ENCODE measurements at regions not wholly inside any gene's neighbourhood (a gene's known extent, or its start where the extent isn't known, plus 50 kb on each side); places are given as distances from the start of the nearest gene placed in this dataset.

DNA sequence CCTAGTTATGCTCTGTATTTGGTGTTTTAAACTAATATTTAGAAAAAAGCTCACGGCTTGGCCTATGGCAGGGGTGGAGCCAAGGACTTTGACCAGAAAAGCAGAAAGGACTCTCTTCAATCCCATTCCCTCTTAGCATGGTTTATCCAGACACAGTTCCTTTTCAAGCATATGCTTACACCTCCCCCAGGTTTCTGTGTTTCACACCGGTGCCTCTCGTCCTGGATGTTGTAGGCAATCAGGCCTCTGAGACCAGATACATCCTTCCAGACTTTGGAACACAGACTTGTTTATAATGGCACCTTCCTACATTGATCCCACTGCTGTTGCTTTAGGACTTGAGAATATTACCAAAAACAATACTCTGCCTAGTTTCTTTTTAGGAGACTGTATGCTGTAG is 440.5 kb upstream of the ARPP21 start:
- Mint-ChIP-seq H3K27ac (no peak overlapping the region; the same call in 1 of the 2 replicates), H3K36me3 (ENCODE audit: low read depth) (no peaks in the 10 kb centered on the region), H3K4me3 (no peak overlapping the region), H3K27me3 (ENCODE audit: insufficient read depth, low read depth, poor library complexity) (no peaks in the 10 kb centered on the region), H3K4me1 (no peaks in the 10 kb centered on the region), H3K9me3 (no peaks in the 10 kb centered on the region)
- H3K4me1 ChIP-seq (ENCODE audit: insufficient read depth), result no peaks in the 10 kb centered on the region
- H3K9me2 ChIP-seq (ENCODE audit: insufficient read depth), result 0 out of 2 replicates have a peak, but pooled peaks cover 5% of the 10 kb centered on the region
- no peaks in the 10 kb centered on the region for H3K79me2 ChIP-seq (replicated peaks; ENCODE audit: insufficient read depth)
- H3K4me3 ChIP-seq, result no peak overlapping the region
- no peaks in the 10 kb centered on the region for H4K20me1 ChIP-seq (replicated peaks; ENCODE audit: insufficient read depth)
- no peaks in the 10 kb centered on the region for H3K27me3 ChIP-seq (ENCODE audit: insufficient read depth)
- no peaks in the 10 kb centered on the region for H3K36me3 ChIP-seq (ENCODE audit: insufficient read depth)
- H3K27ac ChIP-seq (ENCODE audit: low read depth), result no peak overlapping the region
- no peak overlapping the region for H2AFZ ChIP-seq
- ATAC-seq, result no peak
- TF ChIP-seq POLR2AphosphoS5 (IDR thresholded peaks at IDR 0.05; ENCODE audit: low read depth), result no peak
- no peak overlapping the region for H3K4me2 ChIP-seq
- DNase-seq (ENCODE audit: low spot score), result no peak
- no peaks in the 10 kb centered on the region for H3F3A ChIP-seq (replicated peaks; ENCODE audit: low read depth)

DNA sequence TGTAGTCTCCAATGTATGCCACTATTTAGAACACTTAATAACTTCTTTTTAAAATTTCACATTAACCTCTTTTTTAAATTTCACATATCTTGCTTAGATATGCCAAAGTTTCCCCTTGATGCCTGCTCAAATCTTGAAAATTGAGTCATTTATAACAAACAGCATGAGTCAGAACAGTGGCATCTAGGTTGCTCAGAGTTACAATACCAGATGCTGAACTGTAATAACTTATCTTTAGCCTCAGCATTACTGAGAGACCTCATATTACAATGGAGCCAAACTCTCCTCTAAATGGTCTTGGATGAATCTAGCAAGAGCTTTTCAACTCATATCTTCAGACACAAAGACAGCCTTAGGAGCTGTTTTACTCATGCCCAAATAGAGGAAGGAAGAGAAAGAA is 439.3 kb upstream of the ARPP21 start:
- no peaks in the 10 kb centered on the region for H3K27me3 Mint-ChIP-seq (ENCODE audit: insufficient read depth, low read depth, poor library complexity)
- no peak overlapping the region for H3K4me3 ChIP-seq
- H3K4me1 Mint-ChIP-seq, result no peaks in the 10 kb centered on the region
- no peaks in the 10 kb centered on the region for H3F3A ChIP-seq (replicated peaks; ENCODE audit: low read depth)
- H3K4me2 ChIP-seq, result no peak overlapping the region
- no peaks in the 10 kb centered on the region for H3K27me3 ChIP-seq (ENCODE audit: insufficient read depth)
- H3K4me3 Mint-ChIP-seq, result no peak overlapping the region
- ATAC-seq (no peak), DNase-seq (ENCODE audit: low spot score) (no peak)
- H3K4me1 ChIP-seq (ENCODE audit: insufficient read depth), result no peaks in the 10 kb centered on the region
- no peak overlapping the region for H3K27ac Mint-ChIP-seq
- no peaks in the 10 kb centered on the region for H4K20me1 ChIP-seq (replicated peaks; ENCODE audit: insufficient read depth)
- H3K9me3 Mint-ChIP-seq, result no peaks in the 10 kb centered on the region
- no peak overlapping the region for H2AFZ ChIP-seq
- no peak overlapping the region for H3K27ac ChIP-seq (ENCODE audit: low read depth)
- H3K36me3 Mint-ChIP-seq (ENCODE audit: low read depth), result no peaks in the 10 kb centered on the region
- no peak for TF ChIP-seq EZH2phosphoT487 (IDR thresholded peaks at IDR 0.05; ENCODE audit: unreplicated experiment)
- TF ChIP-seq, protein P1, sequence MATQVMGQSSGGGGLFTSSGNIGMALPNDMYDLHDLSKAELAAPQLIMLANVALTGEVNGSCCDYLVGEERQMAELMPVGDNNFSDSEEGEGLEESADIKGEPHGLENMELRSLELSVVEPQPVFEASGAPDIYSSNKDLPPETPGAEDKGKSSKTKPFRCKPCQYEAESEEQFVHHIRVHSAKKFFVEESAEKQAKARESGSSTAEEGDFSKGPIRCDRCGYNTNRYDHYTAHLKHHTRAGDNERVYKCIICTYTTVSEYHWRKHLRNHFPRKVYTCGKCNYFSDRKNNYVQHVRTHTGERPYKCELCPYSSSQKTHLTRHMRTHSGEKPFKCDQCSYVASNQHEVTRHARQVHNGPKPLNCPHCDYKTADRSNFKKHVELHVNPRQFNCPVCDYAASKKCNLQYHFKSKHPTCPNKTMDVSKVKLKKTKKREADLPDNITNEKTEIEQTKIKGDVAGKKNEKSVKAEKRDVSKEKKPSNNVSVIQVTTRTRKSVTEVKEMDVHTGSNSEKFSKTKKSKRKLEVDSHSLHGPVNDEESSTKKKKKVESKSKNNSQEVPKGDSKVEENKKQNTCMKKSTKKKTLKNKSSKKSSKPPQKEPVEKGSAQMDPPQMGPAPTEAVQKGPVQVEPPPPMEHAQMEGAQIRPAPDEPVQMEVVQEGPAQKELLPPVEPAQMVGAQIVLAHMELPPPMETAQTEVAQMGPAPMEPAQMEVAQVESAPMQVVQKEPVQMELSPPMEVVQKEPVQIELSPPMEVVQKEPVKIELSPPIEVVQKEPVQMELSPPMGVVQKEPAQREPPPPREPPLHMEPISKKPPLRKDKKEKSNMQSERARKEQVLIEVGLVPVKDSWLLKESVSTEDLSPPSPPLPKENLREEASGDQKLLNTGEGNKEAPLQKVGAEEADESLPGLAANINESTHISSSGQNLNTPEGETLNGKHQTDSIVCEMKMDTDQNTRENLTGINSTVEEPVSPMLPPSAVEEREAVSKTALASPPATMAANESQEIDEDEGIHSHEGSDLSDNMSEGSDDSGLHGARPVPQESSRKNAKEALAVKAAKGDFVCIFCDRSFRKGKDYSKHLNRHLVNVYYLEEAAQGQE (IDR thresholded peaks at IDR 0.05; ENCODE audit: unreplicated experiment), result no peak
- TF ChIP-seq CREB1 (CRISPR knock-in tag; IDR thresholded peaks at IDR 0.05; ENCODE audit: low read depth), result no peak
- TF ChIP-seq ZNF331 (CRISPR knock-in tag; IDR thresholded peaks at IDR 0.05; ENCODE audit: low read depth), result no peak
- TF ChIP-seq ZNF114 (CRISPR knock-in tag; IDR thresholded peaks at IDR 0.05), result no peak
- no peak for TF ChIP-seq JUNB (IDR thresholded peaks at IDR 0.05; ENCODE audit: unreplicated experiment)
- TF ChIP-seq, protein P2, sequence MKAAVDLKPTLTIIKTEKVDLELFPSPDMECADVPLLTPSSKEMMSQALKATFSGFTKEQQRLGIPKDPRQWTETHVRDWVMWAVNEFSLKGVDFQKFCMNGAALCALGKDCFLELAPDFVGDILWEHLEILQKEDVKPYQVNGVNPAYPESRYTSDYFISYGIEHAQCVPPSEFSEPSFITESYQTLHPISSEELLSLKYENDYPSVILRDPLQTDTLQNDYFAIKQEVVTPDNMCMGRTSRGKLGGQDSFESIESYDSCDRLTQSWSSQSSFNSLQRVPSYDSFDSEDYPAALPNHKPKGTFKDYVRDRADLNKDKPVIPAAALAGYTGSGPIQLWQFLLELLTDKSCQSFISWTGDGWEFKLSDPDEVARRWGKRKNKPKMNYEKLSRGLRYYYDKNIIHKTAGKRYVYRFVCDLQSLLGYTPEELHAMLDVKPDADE (IDR thresholded peaks at IDR 0.05), result no peak
- no peaks in the 10 kb centered on the region for H3K36me3 ChIP-seq (ENCODE audit: insufficient read depth)
- H3K9me2 ChIP-seq (ENCODE audit: insufficient read depth), result 0 out of 2 replicates have a peak, but pooled peaks cover 6% of the 10 kb centered on the region
- no peaks in the 10 kb centered on the region for H3K79me2 ChIP-seq (replicated peaks; ENCODE audit: insufficient read depth)

Data from GM23338 (cell line).